OCI-M1 (cell line): ENCODE measurements at regions not wholly inside any gene's neighbourhood (a gene's known extent, or its start where the extent isn't known, plus 50 kb on each side); places are given as distances from the start of the nearest gene placed in this dataset.

Experiments used
- DNase-seq: peaks from one replicate; lab custom pipeline; 2025; lab: John Stamatoyannopoulos, UW

- DNase-seq, result no peak
These were observed 1445.6 kb downstream of the TBC1D22A start for GRCh38 chr22:48207919-48208535.

- no peak for DNase-seq
These were observed 1443.3 kb downstream of the TBC1D22A start for GRCh38 chr22:48205790-48206189.

GRCh38 chr22:48205161-48205560 is 1442.7 kb downstream of the TBC1D22A start:
- no peak for DNase-seq

DNA sequence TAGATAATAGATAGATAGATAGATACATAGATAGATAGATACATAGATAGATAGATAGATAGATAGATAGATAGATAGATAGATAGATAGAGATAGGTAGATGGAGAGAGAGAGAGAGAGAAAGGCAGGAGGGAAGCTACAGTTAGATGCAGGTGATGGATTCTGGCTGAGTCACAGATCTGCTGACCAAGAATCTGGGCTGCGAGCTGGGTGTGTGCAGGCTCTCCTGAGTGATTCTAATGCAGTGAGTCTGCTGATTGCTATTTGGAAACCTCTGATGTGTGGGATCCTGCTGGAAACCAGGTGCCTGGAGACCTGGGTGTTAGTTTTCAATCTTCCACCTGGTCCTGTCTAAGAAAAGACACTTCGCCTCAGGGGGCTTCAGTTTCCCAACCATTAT is 1441.8 kb downstream of the TBC1D22A start:
- DNase-seq, result no peak

- DNase-seq, result no peak
These were observed 1437.2 kb downstream of the TBC1D22A start for GRCh38 chr22:48199667-48200066.

- no peak for DNase-seq
These were observed 1436.3 kb downstream of the TBC1D22A start for GRCh38 chr22:48198489-48199459.

DNA sequence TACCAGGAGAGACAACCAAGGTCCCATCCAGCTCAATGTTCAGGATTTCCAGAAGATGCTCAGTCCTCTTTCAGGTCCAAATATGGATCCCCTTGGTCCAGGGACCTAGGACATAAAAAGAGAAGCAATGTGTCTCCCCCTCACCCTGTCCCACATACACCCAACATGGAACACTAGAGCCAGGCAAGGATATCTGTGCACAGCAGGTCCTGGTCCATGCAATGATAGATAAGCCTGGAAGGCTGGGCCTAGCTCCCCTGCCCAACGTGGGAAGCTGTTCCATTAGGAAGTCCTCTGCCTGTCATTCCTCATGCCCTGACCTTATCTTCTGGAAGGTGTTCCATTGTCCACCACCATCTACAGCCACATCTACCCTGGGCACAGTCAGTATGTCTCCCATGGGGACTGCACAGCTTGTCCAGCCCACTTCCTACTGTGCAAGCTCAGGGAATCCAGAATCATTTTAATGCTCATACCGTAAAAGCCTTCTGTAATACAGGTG is 1434.8 kb downstream of the TBC1D22A start:
- no peak for DNase-seq

DNA sequence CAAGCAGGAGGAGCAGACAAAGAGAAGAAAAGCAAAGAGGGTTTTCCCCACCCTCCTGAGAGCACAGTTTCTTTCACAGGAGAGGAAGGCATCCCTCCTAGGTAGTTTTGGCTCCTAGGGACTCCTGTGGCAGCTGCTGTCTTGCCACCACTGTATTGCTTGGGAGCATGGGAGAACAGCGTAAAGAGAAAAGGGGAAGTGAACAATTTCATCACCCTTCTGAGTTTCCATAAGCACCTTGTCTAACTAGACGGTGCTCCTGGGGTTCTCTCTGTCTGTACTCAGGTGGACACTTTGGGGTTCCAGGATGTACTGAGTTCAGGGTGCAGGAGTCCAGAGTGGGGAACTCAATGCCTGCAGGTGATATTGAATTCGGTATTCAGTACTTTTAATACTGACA is 1430.5 kb downstream of the TBC1D22A start:
- peak; percentile 4 for DNase-seq

DNA sequence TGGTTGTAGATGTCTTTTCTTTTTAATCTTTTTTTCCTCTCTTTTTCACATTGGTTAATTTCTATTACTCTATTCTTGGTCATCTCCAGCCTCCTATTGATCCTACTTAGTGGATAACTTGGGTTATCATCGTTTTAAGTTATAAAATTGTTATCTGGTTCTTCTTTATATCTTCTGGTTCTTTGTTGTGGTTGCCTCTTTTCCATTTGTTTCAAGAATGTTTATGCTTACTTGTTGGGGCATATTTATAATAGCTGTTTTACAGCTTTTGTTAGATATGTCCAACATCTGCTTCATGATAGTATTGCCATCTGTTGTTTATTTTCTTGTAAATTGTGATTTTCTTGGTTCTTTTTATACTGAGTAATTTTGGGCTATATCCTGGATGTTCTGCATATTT is 1429.6 kb downstream of the TBC1D22A start:
- no peak for DNase-seq

GRCh38 chr22:48188231-48188721 is 1425.8 kb downstream of the TBC1D22A start:
- no peak for DNase-seq

DNA sequence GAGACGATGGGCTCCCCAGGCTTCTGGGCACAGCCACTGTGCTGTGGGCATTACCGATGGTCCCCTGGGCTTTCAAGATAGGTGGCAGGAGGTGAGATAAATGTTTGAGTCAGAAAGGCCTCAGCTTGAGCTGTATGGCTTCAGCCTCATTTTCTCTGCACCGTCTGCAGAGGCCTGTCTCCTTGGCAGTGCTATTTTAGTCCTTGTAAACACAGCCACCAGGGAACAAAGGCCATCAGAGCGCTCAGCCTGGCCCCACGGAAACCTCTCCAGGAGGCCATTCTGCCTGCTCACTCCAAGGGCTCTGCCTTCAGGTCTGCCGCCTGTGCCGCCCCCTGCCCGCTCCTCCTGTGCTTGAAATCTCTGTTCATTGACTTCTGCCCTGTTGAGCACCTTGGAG is 1424.9 kb downstream of the TBC1D22A start:
- DNase-seq, result no peak

- no peak for DNase-seq
These were observed 1423.8 kb downstream of the TBC1D22A start for GRCh38 chr22:48186146-48186790.

- no peak for DNase-seq
These were observed 1422.9 kb downstream of the TBC1D22A start for GRCh38 chr22:48185071-48186055.

DNA sequence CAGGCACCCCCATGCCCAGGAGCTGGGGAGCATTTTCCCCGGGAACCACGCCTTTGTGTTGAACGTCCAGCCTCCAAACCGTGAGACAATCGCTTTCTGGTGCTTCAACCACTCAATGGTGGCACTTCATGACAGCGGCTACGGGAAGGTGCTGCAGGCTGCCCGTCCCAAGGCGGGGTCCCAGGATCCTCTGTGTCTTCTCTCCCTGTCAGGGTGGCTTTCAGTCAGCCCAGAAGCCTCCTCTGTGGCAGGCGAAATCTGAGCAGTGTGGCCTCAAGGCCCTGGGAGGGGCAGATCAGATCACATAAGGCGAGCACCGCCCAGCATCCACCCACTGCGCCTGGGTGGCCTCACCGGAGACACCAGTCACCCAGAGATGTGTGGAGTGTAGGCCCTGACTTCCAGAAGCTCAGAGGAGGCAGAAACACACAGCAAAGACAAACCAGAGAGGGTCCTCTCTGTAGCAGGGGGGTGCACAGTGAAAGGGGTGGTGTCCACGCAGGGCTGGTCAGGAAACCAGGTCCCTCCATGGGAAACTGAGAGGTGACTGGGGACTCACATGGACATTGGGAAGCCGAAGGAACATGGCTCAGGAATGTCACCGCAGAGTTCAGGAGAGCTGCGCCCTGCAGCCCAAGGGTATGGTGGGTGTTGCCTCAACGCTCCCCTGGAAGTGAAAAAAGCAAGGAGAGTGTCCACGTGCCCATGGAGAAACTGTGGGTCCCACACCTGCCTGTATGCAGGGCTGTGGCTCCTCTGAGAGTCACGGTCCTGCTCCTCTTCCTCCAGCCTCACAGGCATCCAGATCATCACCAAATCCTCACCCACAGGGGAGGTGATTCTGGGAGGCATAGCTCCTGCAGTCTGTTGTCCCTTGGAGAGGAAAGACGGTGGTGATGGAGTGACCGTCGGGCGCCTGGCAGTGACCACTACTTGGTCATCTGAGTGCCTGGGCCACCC is 1420.7 kb downstream of the TBC1D22A start:
- no peak for DNase-seq

DNA sequence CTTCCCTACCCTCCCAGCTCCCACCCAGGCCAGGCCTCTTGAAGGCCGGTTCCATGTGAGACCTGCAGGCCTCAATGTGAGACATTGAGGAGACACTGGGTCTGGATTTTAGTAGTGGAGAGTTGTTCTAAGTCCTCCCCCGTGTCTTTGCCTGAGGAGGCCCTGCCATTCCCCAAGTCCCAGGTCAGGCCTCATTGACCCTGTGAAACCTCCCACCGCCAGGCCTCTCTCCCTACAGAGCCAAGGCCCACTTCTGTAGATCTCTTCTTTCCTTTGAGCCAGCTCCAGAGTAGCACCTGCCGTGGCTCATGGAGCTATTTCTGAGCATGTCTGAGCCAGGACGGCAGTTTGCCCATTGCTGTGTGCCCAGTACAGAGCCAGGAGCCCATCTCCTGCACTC is 1419.6 kb downstream of the TBC1D22A start:
- no peak for DNase-seq

DNA sequence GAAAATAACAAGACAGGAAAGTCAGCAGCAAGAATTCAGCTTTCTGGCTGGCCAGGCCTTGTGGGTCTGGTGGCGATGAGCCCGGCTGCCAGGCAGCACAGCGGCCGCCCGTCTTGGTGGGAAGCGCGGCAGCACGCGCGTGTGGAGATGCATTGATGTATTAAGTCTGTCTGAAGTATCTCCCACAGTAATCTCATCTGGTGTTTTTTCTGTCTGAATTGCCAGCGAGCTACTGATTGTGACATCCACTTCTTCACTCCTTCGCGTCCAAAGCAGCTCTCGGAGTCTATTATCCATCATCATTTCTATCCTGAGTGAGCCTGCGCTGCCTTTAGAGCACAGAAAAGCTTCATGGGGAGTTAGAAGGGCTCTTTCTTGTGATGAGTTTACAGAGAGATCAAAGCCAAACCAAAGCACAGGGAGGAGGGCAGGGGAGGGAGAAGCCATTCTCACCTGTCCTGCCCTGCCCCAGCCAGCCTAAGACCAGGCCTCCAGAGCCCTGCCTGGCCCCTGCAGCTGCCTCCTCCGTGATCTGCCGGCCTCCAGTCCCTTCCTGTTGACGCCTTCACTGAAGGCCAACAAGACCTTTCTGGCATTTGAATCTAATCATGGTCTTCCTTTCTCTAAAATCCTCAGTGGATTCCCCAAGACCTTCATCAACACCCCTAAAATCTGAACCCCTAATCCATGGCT is 1419.0 kb downstream of the TBC1D22A start:
- no peak for DNase-seq

- no peak for DNase-seq
These were observed 1418.2 kb downstream of the TBC1D22A start for GRCh38 chr22:48180631-48181030.

GRCh38 chr22:48179571-48180546 is 1417.4 kb downstream of the TBC1D22A start:
- no peak for DNase-seq
